ENCODE measurements at regions not wholly inside any gene's neighbourhood (a gene's known extent, or its start where the extent isn't known, plus 50 kb on each side); places are given as distances from the start of the nearest gene placed in this dataset.

DNA sequence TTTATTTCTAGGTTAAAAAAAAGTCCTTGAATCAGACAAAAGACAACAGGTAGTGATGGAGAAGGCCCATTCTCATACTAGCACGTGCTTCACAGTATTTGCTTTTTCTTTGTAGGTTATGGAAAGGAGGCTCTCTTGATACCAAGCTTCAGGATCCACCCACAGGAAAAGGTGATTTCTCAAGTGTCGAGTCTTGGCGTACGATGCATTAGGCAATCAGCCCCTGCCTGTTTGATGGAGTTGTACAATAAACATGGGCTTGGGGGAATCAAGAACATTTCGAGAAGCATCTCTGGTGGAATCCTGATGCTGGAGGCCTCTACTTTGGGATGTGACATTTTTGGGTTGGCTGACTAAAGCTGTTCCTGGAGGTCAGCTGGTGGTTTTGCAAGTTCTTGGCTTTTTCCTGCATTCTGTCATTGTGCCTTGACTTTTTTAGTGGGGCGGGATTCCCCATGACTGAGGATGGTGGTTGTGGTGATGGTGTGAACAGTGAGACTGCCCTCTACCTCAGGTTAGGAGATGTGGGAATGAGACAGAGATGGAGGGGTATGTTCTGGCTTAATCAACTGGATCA lies 231.5 kb upstream of the SPRED2 start:
- TF ChIP-seq, protein P1, sequence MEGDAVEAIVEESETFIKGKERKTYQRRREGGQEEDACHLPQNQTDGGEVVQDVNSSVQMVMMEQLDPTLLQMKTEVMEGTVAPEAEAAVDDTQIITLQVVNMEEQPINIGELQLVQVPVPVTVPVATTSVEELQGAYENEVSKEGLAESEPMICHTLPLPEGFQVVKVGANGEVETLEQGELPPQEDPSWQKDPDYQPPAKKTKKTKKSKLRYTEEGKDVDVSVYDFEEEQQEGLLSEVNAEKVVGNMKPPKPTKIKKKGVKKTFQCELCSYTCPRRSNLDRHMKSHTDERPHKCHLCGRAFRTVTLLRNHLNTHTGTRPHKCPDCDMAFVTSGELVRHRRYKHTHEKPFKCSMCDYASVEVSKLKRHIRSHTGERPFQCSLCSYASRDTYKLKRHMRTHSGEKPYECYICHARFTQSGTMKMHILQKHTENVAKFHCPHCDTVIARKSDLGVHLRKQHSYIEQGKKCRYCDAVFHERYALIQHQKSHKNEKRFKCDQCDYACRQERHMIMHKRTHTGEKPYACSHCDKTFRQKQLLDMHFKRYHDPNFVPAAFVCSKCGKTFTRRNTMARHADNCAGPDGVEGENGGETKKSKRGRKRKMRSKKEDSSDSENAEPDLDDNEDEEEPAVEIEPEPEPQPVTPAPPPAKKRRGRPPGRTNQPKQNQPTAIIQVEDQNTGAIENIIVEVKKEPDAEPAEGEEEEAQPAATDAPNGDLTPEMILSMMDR (conservative IDR thresholded peaks at IDR 0.05; ENCODE audit: low read length): no peak
- TF ChIP-seq EZH2phosphoT487 (IDR thresholded peaks at IDR 0.05; ENCODE audit: borderline replicate concordance): no peak

Measured in Loucy (cell line).